ENCODE measurements at regions not wholly inside any gene's neighbourhood (a gene's known extent, or its start where the extent isn't known, plus 50 kb on each side); places are given as distances from the start of the nearest gene placed in this dataset.
"Not testable (repeated sequence)": the region's sequence is repeated elsewhere in the genome, so short reads cannot be mapped to it uniquely, and the experiment has no call there.

- DNase-seq: no peak
Measured at GRCh38 chr12:67716817-67717216, 68.3 kb downstream of the DYRK2 start.

- not testable (repeated sequence) for DNase-seq
Measured at GRCh38 chr12:67719303-67719702, 70.8 kb downstream of the DYRK2 start.

- no peak for DNase-seq
Measured at GRCh38 chr12:67720351-67720856, 71.9 kb downstream of the DYRK2 start.

- no peak for DNase-seq
Measured at GRCh38 chr12:67721248-67721647, 72.7 kb downstream of the DYRK2 start.

- DNase-seq: no peak
Measured at GRCh38 chr12:67722296-67722695, 73.8 kb downstream of the DYRK2 start.

GRCh38 chr12:67726868-67727267 is 78.3 kb downstream of the DYRK2 start:
- no peak for DNase-seq

- no peak for DNase-seq
Measured at GRCh38 chr12:67727702-67728666, 79.4 kb downstream of the DYRK2 start.

GRCh38 chr12:67732857-67733256 is 84.3 kb downstream of the DYRK2 start:
- no peak for DNase-seq

- DNase-seq: no peak
Measured at GRCh38 chr12:67735868-67736267, 87.3 kb downstream of the DYRK2 start.

GRCh38 chr12:67740711-67741110 is 92.2 kb downstream of the DYRK2 start:
- DNase-seq: no peak

- DNase-seq: no peak
Measured at GRCh38 chr12:67741270-67741669, 92.7 kb downstream of the DYRK2 start.

- no peak for DNase-seq
Measured at GRCh38 chr12:67742461-67742860, 93.9 kb downstream of the DYRK2 start.

GRCh38 chr12:67747869-67748742 is 99.6 kb downstream of the DYRK2 start:
- DNase-seq: no peak

GRCh38 chr12:67748743-67749040 is 100.1 kb downstream of the DYRK2 start:
- DNase-seq: no peak

- DNase-seq: no peak
Measured at GRCh38 chr12:67750513-67751183, 102.1 kb downstream of the DYRK2 start.

GRCh38 chr12:67751381-67751928 is 102.9 kb downstream of the DYRK2 start:
- DNase-seq: no peak

GRCh38 chr12:67752226-67752732 is 103.7 kb downstream of the DYRK2 start:
- no peak for DNase-seq

- DNase-seq: no peak
Measured at GRCh38 chr12:67754933-67755697, 106.6 kb downstream of the DYRK2 start.

GRCh38 chr12:67757651-67758050 is 109.1 kb downstream of the DYRK2 start:
- DNase-seq: no peak

GRCh38 chr12:67758119-67758518 is 109.6 kb downstream of the DYRK2 start:
- DNase-seq: no peak

- DNase-seq: no peak
Measured at GRCh38 chr12:67758521-67758920, 110.0 kb downstream of the DYRK2 start.

- DNase-seq: no peak
Measured at GRCh38 chr12:67759829-67760228, 111.3 kb downstream of the DYRK2 start.

All from activated CD8-positive, alpha-beta memory T cell treated with anti-CD3 and anti-CD28 coated beads, Interleukin-2, amount 50 U/mL, for 48 hours (primary cell).